ENCODE measurements at regions not wholly inside any gene's neighbourhood (a gene's known extent, or its start where the extent isn't known, plus 50 kb on each side); places are given as distances from the start of the nearest gene placed in this dataset.

DNA sequence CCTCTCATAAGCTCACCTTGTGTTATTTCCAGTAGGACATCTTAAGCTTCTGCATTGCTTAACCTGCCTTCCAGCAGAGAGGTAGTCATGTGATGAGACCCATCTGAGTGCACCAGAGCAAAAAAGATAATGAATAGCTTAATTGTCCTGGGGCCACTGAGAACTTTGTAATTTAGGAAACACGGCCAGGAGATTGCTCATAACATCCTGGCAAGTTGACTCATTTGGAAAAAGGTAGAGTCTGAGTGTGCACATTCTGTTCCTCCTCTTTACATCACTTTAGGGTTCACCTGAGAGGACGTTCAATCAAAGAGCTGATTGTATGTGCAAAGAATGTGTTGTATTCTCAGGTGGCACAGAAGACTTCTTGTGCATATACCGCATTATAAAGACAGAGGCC lies 830.2 kb upstream of the SOX11 start:
- no peak for TF ChIP-seq JUNB (IDR thresholded peaks at IDR 0.05)
- no peak for TF ChIP-seq EZH2 (IDR thresholded peaks at IDR 0.05; ENCODE audit: borderline replicate concordance, control insufficient read depth, low read depth, low read length)
- TF ChIP-seq CREB1 (IDR thresholded peaks at IDR 0.05; ENCODE audit: low read depth): no peak
- TF ChIP-seq CTCF (IDR thresholded peaks at IDR 0.05 in 2 of 3, conservative IDR thresholded peaks at IDR 0.05 in 1 of 3; ENCODE audit: control insufficient read depth in 2 of 3, extremely low read depth in 1 of 3, insufficient read depth in 1 of 3, low read depth in 3 of 3, low read length in 3 of 3): no peak
- no peak for TF ChIP-seq ATF7 (IDR thresholded peaks at IDR 0.05; ENCODE audit: low read depth)
- no peak for TF ChIP-seq RCOR1 (conservative IDR thresholded peaks at IDR 0.05; ENCODE audit: low read depth, low read length)
- no peak for TF ChIP-seq TAF1 (IDR thresholded peaks at IDR 0.05; ENCODE audit: borderline replicate concordance, low read depth, low read length)
- no peak for TF ChIP-seq LARP7 (IDR thresholded peaks at IDR 0.05)

Measured in GM12878 (cell line).